Parathyroid adenoma (tissue), 2 donors: ENCODE measurements at regions not wholly inside any gene's neighbourhood (a gene's known extent, or its start where the extent isn't known, plus 50 kb on each side); places are given as distances from the start of the nearest gene placed in this dataset.
"Not testable (repeated sequence)": the region's sequence is repeated elsewhere in the genome, so short reads cannot be mapped to it uniquely, and the experiment has no call there.

Source experiments
- H2AFZ ChIP-seq: fragments of 300-600 bp; sonication (generic); one replicate; pipeline ENCODE4 v1.7.0; 2017; ENCODE audit warnings: antibody characterized with exemption, mild to moderate bottlenecking
- H3K27ac ChIP-seq: fragments of 300-600 bp; sonication (generic); one replicate; pipeline ENCODE4 v1.7.0; 2017
- H3K27me3 ChIP-seq: fragments of 300-600 bp; sonication (generic); one replicate; pipeline ENCODE4 v1.7.0; 2017; ENCODE audit warnings: low read length; ENCODE audit not compliant: control insufficient read depth, insufficient read depth
- H3K36me3 ChIP-seq: fragments of 300-600 bp; sonication (generic); one replicate; pipeline ENCODE4 v1.7.0; 2017; ENCODE audit warnings: low read length; ENCODE audit not compliant: control insufficient read depth, insufficient read depth
- H3K4me1 ChIP-seq: fragments of 300-600 bp; sonication (generic); one replicate; pipeline ENCODE4 v1.7.0; 2017; ENCODE audit warnings: control low read depth
- H3K4me2 ChIP-seq: fragments of 300-600 bp; sonication (generic); one replicate; pipeline ENCODE4 v1.7.0; 2017; ENCODE audit warnings: low read length
- H3K4me3 ChIP-seq: fragments of 300-600 bp; sonication (generic); one replicate; pipeline ENCODE4 v1.7.0; 2017; ENCODE audit warnings: low read depth, low read length
- H3K79me2 ChIP-seq: fragments of 300-600 bp; sonication (generic); one replicate; pipeline ENCODE4 v1.7.0; 2017; ENCODE audit warnings: control low read depth
- H3K9ac ChIP-seq: fragments of 300-600 bp; sonication (generic); one replicate; pipeline ENCODE4 v1.7.0; 2017; ENCODE audit warnings: mild to moderate bottlenecking
- H3K9me3 ChIP-seq: fragments of 300-600 bp; sonication (generic); one replicate; pipeline ENCODE4 v1.7.0; 2017; ENCODE audit warnings: low read length; ENCODE audit not compliant: control insufficient read depth
- TF ChIP-seq, protein P1 (sequence below): fragments of 300-600 bp; sonication (generic); IDR thresholded peaks from one replicate; pipeline ENCODE4 v1.7.0; 2017; ENCODE audit warnings: antibody characterized with exemption, mild to moderate bottlenecking
- donor health status: primary hyperparathyroidism.

DNA sequence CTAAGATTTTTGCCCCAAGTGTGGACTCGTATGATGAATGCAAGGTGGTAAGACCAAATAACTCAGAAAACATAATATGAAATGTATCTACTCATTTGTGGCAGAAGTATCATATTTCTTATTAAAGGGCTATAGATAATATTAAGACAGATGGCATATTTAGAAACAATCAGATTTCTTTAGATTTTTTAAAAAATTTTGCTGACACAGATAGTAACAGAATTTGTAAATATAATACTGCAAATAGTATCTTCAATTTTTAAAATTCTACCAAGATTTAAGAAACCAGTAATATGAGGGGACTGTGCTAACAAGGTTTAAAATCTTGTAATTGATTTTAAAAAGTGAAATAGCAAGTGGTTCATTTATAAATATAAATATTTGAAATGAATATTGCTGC, 1064.1 kb downstream of the DIPK2A start:
- no peak overlapping the region for H3K27ac ChIP-seq
- no peaks in the 10 kb centered on the region for H3K36me3 ChIP-seq
- no peak overlapping the region for H2AFZ ChIP-seq
- TF ChIP-seq, protein P1, sequence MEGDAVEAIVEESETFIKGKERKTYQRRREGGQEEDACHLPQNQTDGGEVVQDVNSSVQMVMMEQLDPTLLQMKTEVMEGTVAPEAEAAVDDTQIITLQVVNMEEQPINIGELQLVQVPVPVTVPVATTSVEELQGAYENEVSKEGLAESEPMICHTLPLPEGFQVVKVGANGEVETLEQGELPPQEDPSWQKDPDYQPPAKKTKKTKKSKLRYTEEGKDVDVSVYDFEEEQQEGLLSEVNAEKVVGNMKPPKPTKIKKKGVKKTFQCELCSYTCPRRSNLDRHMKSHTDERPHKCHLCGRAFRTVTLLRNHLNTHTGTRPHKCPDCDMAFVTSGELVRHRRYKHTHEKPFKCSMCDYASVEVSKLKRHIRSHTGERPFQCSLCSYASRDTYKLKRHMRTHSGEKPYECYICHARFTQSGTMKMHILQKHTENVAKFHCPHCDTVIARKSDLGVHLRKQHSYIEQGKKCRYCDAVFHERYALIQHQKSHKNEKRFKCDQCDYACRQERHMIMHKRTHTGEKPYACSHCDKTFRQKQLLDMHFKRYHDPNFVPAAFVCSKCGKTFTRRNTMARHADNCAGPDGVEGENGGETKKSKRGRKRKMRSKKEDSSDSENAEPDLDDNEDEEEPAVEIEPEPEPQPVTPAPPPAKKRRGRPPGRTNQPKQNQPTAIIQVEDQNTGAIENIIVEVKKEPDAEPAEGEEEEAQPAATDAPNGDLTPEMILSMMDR, result no peak
- H3K79me2 ChIP-seq, result no peaks in the 10 kb centered on the region
- no peaks in the 10 kb centered on the region for H3K27me3 ChIP-seq
- H3K9ac ChIP-seq, result no peak overlapping the region
- no peaks in the 10 kb centered on the region for H3K4me1 ChIP-seq
- H3K4me3 ChIP-seq, result no peak overlapping the region
- H3K9me3 ChIP-seq, result no peaks in the 10 kb centered on the region
- H3K4me2 ChIP-seq, result no peak overlapping the region

DNA sequence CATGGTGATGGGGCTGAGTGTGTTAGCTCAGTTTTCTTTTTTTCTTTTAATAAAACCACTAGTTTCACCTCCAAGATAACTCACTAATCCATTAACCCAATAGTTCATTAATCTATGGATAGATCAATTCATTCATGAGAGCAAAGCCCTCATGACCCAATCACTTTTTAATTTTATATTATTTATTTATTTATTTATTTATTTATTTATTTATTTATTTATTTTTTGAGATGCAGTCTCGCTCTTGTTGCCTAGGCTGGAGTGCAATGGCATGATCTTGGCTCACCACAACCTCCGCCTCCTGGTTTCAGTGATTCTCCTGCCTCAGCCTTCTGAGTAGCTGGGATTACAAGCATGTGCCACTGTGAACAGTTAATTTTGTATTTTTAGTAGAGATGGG, 1082.4 kb downstream of the DIPK2A start:
- H3K27me3 ChIP-seq, H3K27ac ChIP-seq: not testable (repeated sequence)

DNA sequence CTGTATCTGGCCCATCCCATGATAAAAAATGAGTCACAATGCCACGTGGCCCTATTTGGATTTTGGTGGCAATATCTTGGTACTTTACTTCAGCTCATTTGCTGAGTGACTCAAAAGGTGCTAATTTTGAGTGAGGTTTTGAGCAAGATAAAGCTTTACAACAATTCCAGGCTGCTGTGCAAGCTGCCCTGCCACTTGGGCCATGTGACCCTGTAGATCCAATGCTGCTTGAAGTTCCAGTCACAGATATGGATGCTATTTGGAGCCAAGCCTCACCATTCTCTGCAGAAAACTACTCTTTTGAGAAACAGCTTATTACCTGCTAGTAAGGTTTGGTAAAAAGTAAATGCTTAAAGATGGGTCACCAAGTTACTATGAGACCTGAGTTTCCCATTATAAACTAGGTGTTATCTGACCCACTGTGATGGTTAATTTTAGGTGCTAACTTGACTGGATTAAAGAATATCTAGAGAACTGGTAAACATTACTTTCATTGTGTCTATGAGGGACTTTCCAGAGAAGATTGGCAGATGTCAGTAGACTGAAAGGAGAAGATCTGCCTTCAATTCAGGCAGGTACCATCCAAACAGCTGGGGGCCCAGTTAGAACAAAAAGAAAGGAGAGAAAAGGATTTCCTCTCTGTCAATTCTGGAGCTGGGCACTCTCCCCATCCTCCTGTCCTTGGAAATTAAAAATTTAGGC, 1083.9 kb downstream of the DIPK2A start:
- Histone ChIP-seq H3K9ac (no peak overlapping the region), H3K27me3 (no peaks in the 10 kb centered on the region), H3K79me2 (no peaks in the 10 kb centered on the region), H3K4me3 (no peak overlapping the region), H3K4me2 (no peak overlapping the region), H2AFZ (no peak overlapping the region), H3K4me1 (no peaks in the 10 kb centered on the region), H3K27ac (no peak overlapping the region), H3K9me3 (no peaks in the 10 kb centered on the region), H3K36me3 (no peaks in the 10 kb centered on the region)
- TF ChIP-seq, protein P1, result no peak

More for the DNA sequence above, 1082.4 kb downstream of the DIPK2A start:
- H3K9me3 ChIP-seq, H3K36me3 ChIP-seq, H3K4me3 ChIP-seq, H3K79me2 ChIP-seq, H3K4me1 ChIP-seq, H3K9ac ChIP-seq, H2AFZ ChIP-seq, H3K4me2 ChIP-seq: not testable (repeated sequence)

DNA sequence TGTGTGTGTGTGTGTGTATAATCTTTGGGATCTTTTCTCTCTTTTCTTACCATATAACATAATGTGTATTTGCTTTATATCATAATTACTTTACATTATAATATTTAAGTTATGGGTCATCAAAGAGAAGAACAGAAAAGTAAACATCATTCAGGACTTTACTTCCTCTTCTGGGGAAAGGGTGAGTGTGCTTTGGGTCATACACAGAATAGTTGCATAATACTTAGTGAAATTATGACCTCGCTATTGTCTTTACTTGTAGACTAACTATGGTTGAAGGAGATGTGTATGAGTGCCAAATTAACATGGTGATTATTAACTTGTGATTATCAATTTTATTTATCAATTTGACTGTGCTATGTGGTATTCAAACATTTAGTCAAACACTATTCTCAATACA, 1086.9 kb downstream of the DIPK2A start:
- H3K27me3 ChIP-seq, result no peaks in the 10 kb centered on the region
- H3K4me2 ChIP-seq, result no peak overlapping the region
- TF ChIP-seq, protein P1, result no peak
- H3K4me1 ChIP-seq, result no peaks in the 10 kb centered on the region
- H3K9ac ChIP-seq, result no peak overlapping the region
- H3K79me2 ChIP-seq, result no peaks in the 10 kb centered on the region
- H3K9me3 ChIP-seq, result no peaks in the 10 kb centered on the region
- H3K27ac ChIP-seq, result no peak overlapping the region
- no peak overlapping the region for H2AFZ ChIP-seq
- no peaks in the 10 kb centered on the region for H3K36me3 ChIP-seq
- no peak overlapping the region for H3K4me3 ChIP-seq

DNA sequence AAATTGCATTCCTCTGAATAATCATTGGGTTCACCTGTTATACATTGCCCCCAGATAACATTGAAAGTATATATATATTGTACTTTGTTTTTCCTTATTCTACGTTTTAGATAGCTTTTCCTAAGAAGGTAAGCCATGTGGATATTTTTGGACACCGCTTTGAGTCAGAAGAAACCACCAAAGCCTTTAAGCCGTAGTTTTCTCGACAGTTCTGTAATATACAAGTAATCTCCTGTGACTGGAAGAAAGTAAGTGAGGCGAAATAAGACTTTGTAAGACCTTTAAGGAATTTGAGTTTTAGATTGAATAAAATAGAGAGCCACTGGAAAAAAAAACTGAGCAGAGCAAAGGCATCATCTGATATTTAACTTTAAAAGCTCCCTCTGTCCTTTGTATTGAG, 1092.0 kb downstream of the DIPK2A start:
- Histone ChIP-seq H3K9me3 (no peaks in the 10 kb centered on the region), H3K4me2 (no peak overlapping the region), H3K4me3 (no peak overlapping the region), H3K27me3 (no peaks in the 10 kb centered on the region), H3K4me1 (no peaks in the 10 kb centered on the region), H3K79me2 (no peaks in the 10 kb centered on the region), H3K27ac (no peak overlapping the region), H2AFZ (no peak overlapping the region), H3K36me3 (no peaks in the 10 kb centered on the region), H3K9ac (no peak overlapping the region)
- TF ChIP-seq, protein P1, result no peak
